Astrocyte (in vitro differentiated cells and primary cell): ENCODE measurements at regions not wholly inside any gene's neighbourhood (a gene's known extent, or its start where the extent isn't known, plus 50 kb on each side); places are given as distances from the start of the nearest gene placed in this dataset.

ENCODE experiments used
- DNase-seq: peaks from one replicate; pipeline ENCODE4 v3.0.0-alpha.2; 2010; ENCODE audit warnings: low read depth
- FAIRE-seq: peaks from 2 replicates; lab custom pipeline; 2011; peaks lifted over from hg19 to GRCh38; lab: Jason Lieb, UNC
- H2AFZ ChIP-seq: 2 replicates; pipeline ENCODE4 v1.6.0; 2012; ENCODE audit warnings: low read depth, low read length, inconsistent platforms
- H3K27ac ChIP-seq: 2 replicates; pipeline ENCODE4 v1.5.1; 2011; ENCODE audit warnings: low read depth, low read length, inconsistent platforms
- H3K27me3 ChIP-seq: 2 replicates; pipeline ENCODE4 v1.6.0; 2011; ENCODE audit warnings: low read length, inconsistent platforms; ENCODE audit not compliant: insufficient read depth
- H3K36me3 ChIP-seq: 2 replicates; pipeline ENCODE4 v1.5.1; 2011; ENCODE audit warnings: low read length, inconsistent platforms; ENCODE audit not compliant: insufficient read depth
- H3K4me1 ChIP-seq: 2 replicates; pipeline ENCODE4 v1.5.1; 2011; ENCODE audit warnings: low read length, inconsistent platforms; ENCODE audit not compliant: insufficient read depth
- H3K4me2 ChIP-seq: 2 replicates; pipeline ENCODE4 v1.6.0; 2012; ENCODE audit warnings: low read length, inconsistent platforms
- H3K4me3 ChIP-seq: 2 replicates; pipeline ENCODE4 v1.5.1; 2011; ENCODE audit warnings: low read depth, mild to moderate bottlenecking, low read length, inconsistent platforms; ENCODE audit not compliant: insufficient read depth
- H3K79me2 ChIP-seq: 2 replicates; pipeline ENCODE4 v1.6.0; 2012; ENCODE audit warnings: mild to moderate bottlenecking, low read length, inconsistent platforms; ENCODE audit not compliant: insufficient read depth
- H3K9ac ChIP-seq: 2 replicates; pipeline ENCODE4 v1.6.0; 2012; ENCODE audit warnings: mild to moderate bottlenecking, low read length, inconsistent platforms
- H3K9me3 ChIP-seq: 2 replicates; pipeline ENCODE4 v1.5.1; 2012; ENCODE audit warnings: low read depth, mild to moderate bottlenecking, low read length, inconsistent platforms; ENCODE audit not compliant: insufficient read depth
- H4K20me1 ChIP-seq: 2 replicates; pipeline ENCODE4 v1.6.0; 2012; ENCODE audit warnings: low read length, inconsistent platforms; ENCODE audit not compliant: insufficient read depth
- H3K27ac Mint-ChIP-seq: one replicate; pipeline ENCODE4 v1.8.0; 2021; ENCODE audit warnings: mild to moderate bottlenecking, mixed read lengths; ENCODE audit not compliant: unreplicated experiment
- H3K27me3 Mint-ChIP-seq: one replicate; pipeline ENCODE4 v1.8.0; 2021; ENCODE audit warnings: low read depth, mixed read lengths; ENCODE audit not compliant: unreplicated experiment
- H3K36me3 Mint-ChIP-seq: one replicate; pipeline ENCODE4 v1.8.0; 2021; ENCODE audit warnings: low read depth, mixed read lengths; ENCODE audit not compliant: unreplicated experiment
- H3K4me1 Mint-ChIP-seq: one replicate; pipeline ENCODE4 v1.8.0; 2021; ENCODE audit warnings: low read depth, mixed read lengths; ENCODE audit not compliant: unreplicated experiment
- H3K4me3 Mint-ChIP-seq: one replicate; pipeline ENCODE4 v1.8.0; 2021; ENCODE audit warnings: mild to moderate bottlenecking, moderate library complexity, mixed read lengths; ENCODE audit not compliant: unreplicated experiment
- H3K9me3 Mint-ChIP-seq: one replicate; pipeline ENCODE4 v1.8.0; 2021; ENCODE audit warnings: mild to moderate bottlenecking, mixed read lengths; ENCODE audit not compliant: unreplicated experiment
- EZH2 ChIP-seq: IDR thresholded peaks from 2 replicates; pipeline ENCODE4 v1.6.1; 2012; ENCODE audit warnings: mild to moderate bottlenecking, low read length, inconsistent platforms; ENCODE audit not compliant: insufficient read depth
- TF ChIP-seq, protein P1 (sequence below): IDR thresholded peaks from 2 replicates; pipeline ENCODE4 v1.5.1; 2011; ENCODE audit warnings: low read depth, mild to moderate bottlenecking, inconsistent platforms, low read length, moderate library complexity; ENCODE audit not compliant: insufficient read depth

DNA sequence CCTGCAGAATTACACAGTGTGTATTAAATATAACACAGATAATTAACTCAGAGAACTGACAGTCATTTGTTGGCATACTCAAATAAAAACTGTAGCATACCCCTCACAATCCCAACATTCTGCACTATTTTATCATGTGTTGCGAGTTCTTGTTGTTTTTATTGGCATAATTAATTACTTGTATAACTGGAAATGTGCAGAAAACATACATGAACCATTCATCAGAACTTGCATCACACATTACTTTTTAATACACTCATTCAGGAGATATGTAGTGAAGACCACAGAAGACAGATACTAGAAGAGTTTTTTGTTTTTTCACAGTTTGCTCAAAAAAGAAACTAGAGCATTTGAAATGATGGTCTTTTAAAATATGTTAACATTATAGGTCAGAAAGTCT is 74.6 kb upstream of the NEIL3 start:
- peak overlapping the region; percentile 15 for H3K4me2 ChIP-seq
- no peak overlapping the region for H3K4me3 Mint-ChIP-seq
- H3K4me3 ChIP-seq, result no peak overlapping the region
- FAIRE-seq (peak; percentile 71), DNase-seq (peak; percentile 95)
- peaks cover 2% of the 10 kb centered on the region for H3K4me1 Mint-ChIP-seq
- no peaks in the 10 kb centered on the region for H3K36me3 Mint-ChIP-seq
- no peaks in the 10 kb centered on the region for H3K36me3 ChIP-seq
- no peak overlapping the region for H2AFZ ChIP-seq
- H3K4me1 ChIP-seq, result no peaks in the 10 kb centered on the region
- H3K9me3 Mint-ChIP-seq, result peaks cover 2% of the 10 kb centered on the region
- no peak overlapping the region for H3K27ac Mint-ChIP-seq
- no peaks in the 10 kb centered on the region for H3K79me2 ChIP-seq
- no peaks in the 10 kb centered on the region for H4K20me1 ChIP-seq
- H3K27me3 Mint-ChIP-seq, result no peaks in the 10 kb centered on the region
- no peak overlapping the region for H3K27ac ChIP-seq
- H3K9me3 ChIP-seq, result no peaks in the 10 kb centered on the region
- no peak overlapping the region for H3K9ac ChIP-seq
- TF ChIP-seq, protein P1, sequence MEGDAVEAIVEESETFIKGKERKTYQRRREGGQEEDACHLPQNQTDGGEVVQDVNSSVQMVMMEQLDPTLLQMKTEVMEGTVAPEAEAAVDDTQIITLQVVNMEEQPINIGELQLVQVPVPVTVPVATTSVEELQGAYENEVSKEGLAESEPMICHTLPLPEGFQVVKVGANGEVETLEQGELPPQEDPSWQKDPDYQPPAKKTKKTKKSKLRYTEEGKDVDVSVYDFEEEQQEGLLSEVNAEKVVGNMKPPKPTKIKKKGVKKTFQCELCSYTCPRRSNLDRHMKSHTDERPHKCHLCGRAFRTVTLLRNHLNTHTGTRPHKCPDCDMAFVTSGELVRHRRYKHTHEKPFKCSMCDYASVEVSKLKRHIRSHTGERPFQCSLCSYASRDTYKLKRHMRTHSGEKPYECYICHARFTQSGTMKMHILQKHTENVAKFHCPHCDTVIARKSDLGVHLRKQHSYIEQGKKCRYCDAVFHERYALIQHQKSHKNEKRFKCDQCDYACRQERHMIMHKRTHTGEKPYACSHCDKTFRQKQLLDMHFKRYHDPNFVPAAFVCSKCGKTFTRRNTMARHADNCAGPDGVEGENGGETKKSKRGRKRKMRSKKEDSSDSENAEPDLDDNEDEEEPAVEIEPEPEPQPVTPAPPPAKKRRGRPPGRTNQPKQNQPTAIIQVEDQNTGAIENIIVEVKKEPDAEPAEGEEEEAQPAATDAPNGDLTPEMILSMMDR, result no peak
- TF ChIP-seq EZH2, result no peak
- H3K27me3 ChIP-seq, result no peaks in the 10 kb centered on the region

DNA sequence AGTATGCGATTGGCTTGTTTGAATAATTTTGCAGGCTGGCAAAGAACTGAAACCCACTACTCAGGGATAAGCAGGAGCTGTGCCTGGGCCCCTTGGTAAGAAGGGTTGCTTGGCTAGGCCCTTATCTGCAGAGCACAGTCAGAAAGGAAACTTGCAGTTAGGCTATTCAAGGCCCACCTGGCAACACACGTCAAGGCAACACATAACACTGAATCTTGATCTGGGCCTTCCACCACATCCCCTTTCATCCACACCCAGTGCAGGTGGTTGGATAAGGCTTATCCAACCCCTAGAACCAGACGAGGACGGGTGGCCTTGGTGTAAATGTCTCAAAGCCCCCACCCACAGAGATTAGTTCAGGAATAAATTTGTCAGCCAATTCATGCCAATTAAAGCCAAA is 72.8 kb upstream of the NEIL3 start:
- Mint-ChIP-seq H3K4me1 (peaks cover 2% of the 10 kb centered on the region), H3K27ac (no peak overlapping the region)

DNA sequence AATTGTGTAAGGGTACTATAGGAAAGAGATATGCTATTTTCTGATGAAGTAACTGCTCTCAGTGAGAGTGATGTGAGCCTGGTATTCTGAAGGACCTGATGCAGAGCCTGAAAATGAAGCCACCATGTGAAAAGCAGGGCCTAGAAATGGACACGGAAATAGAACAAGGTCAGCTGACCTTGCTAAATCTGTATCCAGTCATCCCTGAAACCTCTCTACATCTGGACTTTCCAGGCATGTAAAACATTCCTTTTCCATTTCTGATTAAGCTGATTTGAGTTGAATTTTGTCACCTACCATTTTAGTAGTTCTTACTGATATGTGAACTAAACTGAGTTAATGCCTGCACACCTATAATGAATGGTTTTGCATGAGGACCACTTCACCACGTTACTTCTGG is 72.4 kb upstream of the NEIL3 start:
- FAIRE-seq (no peak), DNase-seq (no peak)
- H3K36me3 Mint-ChIP-seq, result no peaks in the 10 kb centered on the region
- no peak overlapping the region for H3K4me3 ChIP-seq
- H2AFZ ChIP-seq, result no peak overlapping the region
- no peaks in the 10 kb centered on the region for H3K27me3 Mint-ChIP-seq
- TF ChIP-seq, protein P1, result no peak
- no peak for TF ChIP-seq EZH2
- H3K79me2 ChIP-seq, result no peaks in the 10 kb centered on the region
- H4K20me1 ChIP-seq, result no peaks in the 10 kb centered on the region
- H3K4me2 ChIP-seq, result no peak overlapping the region
- no peak overlapping the region for H3K9ac ChIP-seq
- no peak overlapping the region for H3K27ac ChIP-seq
- no peak overlapping the region for H3K4me3 Mint-ChIP-seq
- H3K27me3 ChIP-seq, result no peaks in the 10 kb centered on the region
- no peaks in the 10 kb centered on the region for H3K36me3 ChIP-seq
- peaks cover 2% of the 10 kb centered on the region for H3K9me3 Mint-ChIP-seq
- H3K4me1 Mint-ChIP-seq, result peaks cover 2% of the 10 kb centered on the region
- H3K27ac Mint-ChIP-seq, result no peak overlapping the region
- no peaks in the 10 kb centered on the region for H3K9me3 ChIP-seq
- H3K4me1 ChIP-seq, result no peaks in the 10 kb centered on the region

More for the DNA sequence above, 72.8 kb upstream of the NEIL3 start:
- Mint-ChIP-seq H3K9me3 (peaks cover 2% of the 10 kb centered on the region), H3K4me3 (no peak overlapping the region), H3K36me3 (no peaks in the 10 kb centered on the region), H3K27me3 (no peaks in the 10 kb centered on the region)
- no peaks in the 10 kb centered on the region for H3K9me3 ChIP-seq
- H2AFZ ChIP-seq, result no peak overlapping the region
- TF ChIP-seq, protein P1, result no peak
- no peak for TF ChIP-seq EZH2
- H3K9ac ChIP-seq, result no peak overlapping the region
- DNase-seq (no peak), FAIRE-seq (no peak)
- no peaks in the 10 kb centered on the region for H4K20me1 ChIP-seq
- no peak overlapping the region for H3K27ac ChIP-seq
- no peaks in the 10 kb centered on the region for H3K79me2 ChIP-seq
- no peaks in the 10 kb centered on the region for H3K4me1 ChIP-seq
- no peak overlapping the region for H3K4me3 ChIP-seq
- no peak overlapping the region for H3K4me2 ChIP-seq
- H3K36me3 ChIP-seq, result no peaks in the 10 kb centered on the region
- no peaks in the 10 kb centered on the region for H3K27me3 ChIP-seq
